HCT116 (cell line): ENCODE measurements at regions not wholly inside any gene's neighbourhood (a gene's known extent, or its start where the extent isn't known, plus 50 kb on each side); places are given as distances from the start of the nearest gene placed in this dataset.

ENCODE experiments used
- ATAC-seq: fragments of 200-7000 bp; cut with Tn5 transposase; 2 replicates; pipeline ENCODE4 v1.9.1; 2020; ENCODE audit warnings: mild to moderate bottlenecking, moderate library complexity
- BruUV-seq: library from RNA; stranded (reverse); fragments of 400-500 nt; replicated peaks from 2 replicates; lab custom pipeline; 2021; lab: Mats Ljungman, UMichigan
- CTCF ChIA-PET: fragments of 300-600 bp; sonication (Branson Sonifier 250); formaldehyde crosslinking; loops from one replicate; lab custom pipeline; 2021; ENCODE audit warnings: antibody characterized with exemption; lab: Charles Lee
- POLR2A ChIA-PET: fragments of 300-600, 350-600 bp; sonication (Branson Sonifier 250); formaldehyde crosslinking; loops from one replicate; lab custom pipeline; 2021; ENCODE audit warnings: antibody characterized with exemption; lab: Charles Lee
- RAD21 ChIA-PET, 2 experiments: fragments of 300-600 bp; sonication (Branson Sonifier 250); formaldehyde crosslinking; loops; one replicate each; lab custom pipeline; 2023; ENCODE audit warnings: low total read pairs in 2 of 2; ENCODE audit not compliant: uncharacterized antibody in 2 of 2, unreplicated experiment in 2 of 2, low non-redundant PET in 1 of 2; lab: Charles Lee
- DNase-seq: peaks from one replicate; pipeline ENCODE4 v3.0.0-alpha.2; 2010; ENCODE audit warnings: low read depth, low spot score
- H2AFZ ChIP-seq: fragments of 200-600 bp; shearing (Covaris generic), sonication (generic); 2 replicates; pipeline ENCODE4 v1.6.1; 2017; ENCODE audit warnings: low read depth, mixed run types, mixed read lengths, antibody characterized with exemption, low read length; ENCODE audit not compliant: poor library complexity, severe bottlenecking
- H3K27ac ChIP-seq: 2 replicates; pipeline ENCODE4 v1.5.1; 2012; ENCODE audit warnings: low read depth, low read length
- H3K27me3 ChIP-seq: fragments of 200-600 bp; sonication (generic); 2 replicates; pipeline ENCODE4 v1.6.1; 2016; ENCODE audit warnings: mixed run types, low read length, mixed read lengths; ENCODE audit not compliant: insufficient read depth
- H3K36me3 ChIP-seq, 2 experiments: fragments of 200-500 bp in 1 of 2; fragments of 200-600 bp in 1 of 2; sonication (Bioruptor generic) in 1 of 2; sonication (generic) in 1 of 2; 2 replicates each; pipeline versions ENCODE4 v1.5.1 to v1.6.1; 2014 to 2016; ENCODE audit warnings: low read length in 2 of 2, inconsistent platforms in 1 of 2, mixed read lengths in 1 of 2, mixed run types in 1 of 2; ENCODE audit not compliant: insufficient read depth in 2 of 2, control insufficient read depth in 1 of 2
- H3K4me1 ChIP-seq, 2 experiments: fragments of 200-600 bp in 1 of 2; sonication (generic) in 1 of 2; 2 replicates each; pipeline versions ENCODE4 v1.5.1 to v1.6.1; 2012 to 2017; ENCODE audit warnings: low read length in 2 of 2, inconsistent platforms in 1 of 2, mild to moderate bottlenecking in 1 of 2, mixed read lengths in 1 of 2, mixed run types in 1 of 2, moderate library complexity in 1 of 2; ENCODE audit not compliant: insufficient read depth in 2 of 2, control insufficient read depth in 1 of 2
- H3K4me2 ChIP-seq: fragments of 200-600 bp; sonication (generic); 2 replicates; pipeline ENCODE4 v1.6.1; 2017; ENCODE audit warnings: mixed run types, low read length, mixed read lengths
- H3K4me3 ChIP-seq, 2 experiments: fragments of 200-600 bp in 1 of 2; sonication (generic) in 1 of 2; replicated peaks in 1 of 2; 2 replicates each; pipeline ENCODE4 v1.5.1; 2011 to 2016; ENCODE audit warnings: low read length in 2 of 2, control low read depth in 1 of 2, low read depth in 1 of 2, mild to moderate bottlenecking in 1 of 2, mixed read lengths in 1 of 2, mixed run types in 1 of 2
- H3K79me2 ChIP-seq: fragments of 200-600 bp; sonication (generic); 2 replicates; pipeline ENCODE4 v1.6.1; 2017; ENCODE audit warnings: mild to moderate bottlenecking, mixed run types, low read length, moderate library complexity, mixed read lengths; ENCODE audit not compliant: insufficient read depth
- H3K9ac ChIP-seq: fragments of 200-600 bp; sonication (generic); 2 replicates; pipeline ENCODE4 v1.6.1; 2016; ENCODE audit warnings: low read length, mixed read lengths
- H3K9me2 ChIP-seq: fragments of 200-600 bp; sonication (generic), shearing (Covaris generic); 2 replicates; pipeline ENCODE4 v1.6.1; 2017; ENCODE audit warnings: mixed run types, mild to moderate bottlenecking, moderate library complexity; ENCODE audit not compliant: insufficient read depth
- H3K9me3 ChIP-seq, 2 experiments: fragments of 200-500 bp in 1 of 2; fragments of 200-600 bp in 1 of 2; sonication (Bioruptor generic) in 1 of 2; sonication (generic) in 1 of 2; 2 replicates each; pipeline ENCODE4 v1.6.1; 2014 to 2017; ENCODE audit warnings: low read length in 2 of 2, mixed read lengths in 2 of 2, inconsistent platforms in 1 of 2, low read depth in 1 of 2, mild to moderate bottlenecking in 1 of 2, mixed run types in 1 of 2, moderate library complexity in 1 of 2; ENCODE audit not compliant: control insufficient read depth in 1 of 2, insufficient read depth in 1 of 2
- H4K20me1 ChIP-seq: fragments of 200-600 bp; sonication (generic), shearing (Covaris generic); 2 replicates; pipeline ENCODE4 v1.6.1; 2017; ENCODE audit warnings: mixed run types, mild to moderate bottlenecking, moderate library complexity; ENCODE audit not compliant: insufficient read depth
- CBX3 ChIP-seq: IDR thresholded peaks from 2 replicates; pipeline ENCODE4 v1.6.1; 2012; ENCODE audit warnings: low read depth
- EGR1 ChIP-seq: IDR thresholded peaks from 2 replicates; pipeline ENCODE4 v1.6.1; 2012; ENCODE audit warnings: low read depth
- ELF1 ChIP-seq: IDR thresholded peaks from 2 replicates; pipeline ENCODE4 v1.6.1; 2012; ENCODE audit warnings: low read depth, borderline replicate concordance
- EZH2phosphoT487 ChIP-seq: fragments of 200-600 bp; IDR thresholded peaks from 2 replicates; pipeline ENCODE4 v1.6.1; 2018; ENCODE audit warnings: antibody characterized with exemption, borderline replicate concordance
- MAX ChIP-seq: IDR thresholded peaks from 2 replicates; pipeline ENCODE4 v1.6.1; 2012
- POLR2A ChIP-seq: IDR thresholded peaks from 2 replicates; pipeline ENCODE4 v1.7.0; 2011; ENCODE audit warnings: borderline replicate concordance; ENCODE audit not compliant: insufficient read depth, insufficient read length; ENCODE audit errors: extremely low read depth
- REST ChIP-seq: IDR thresholded peaks from 2 replicates; pipeline ENCODE4 v1.6.1; 2012; ENCODE audit warnings: low read depth
- SP1 ChIP-seq: IDR thresholded peaks from 2 replicates; pipeline ENCODE4 v1.6.1; 2012; ENCODE audit warnings: low read depth
- TCF7L2 ChIP-seq: IDR thresholded peaks from 2 replicates; pipeline ENCODE4 v1.7.0; 2011; ENCODE audit warnings: borderline replicate concordance, inconsistent platforms; ENCODE audit not compliant: insufficient read depth, insufficient read length; ENCODE audit errors: extremely low read depth
- intact Hi-C: fragments of 100-400 bp; cut with micrococcal nuclease; formaldehyde crosslinking; loops from 2 replicates; pipeline ENCODE4 v1.10.0; 2022

GRCh38 chr2:238552226-238552625 is 125.5 kb downstream of the ASB1 start (continued):
- TF ChIP-seq REST (no peak), EZH2phosphoT487 (no peak), EGR1 (no peak), POLR2A (no peak)

- no TSS peak for BruUV-seq
- Histone ChIP-seq H2AFZ (no peak overlapping the region), H3K4me1 (no peaks in the 10 kb centered on the region), H3K4me2 (no peak overlapping the region), H3K9ac (no peak overlapping the region), H3K36me3 (no peaks in the 10 kb centered on the region), H3K4me3 (no peak overlapping the region), H4K20me1 (no peaks in the 10 kb centered on the region), H3K9me3 (no peaks in the 10 kb centered on the region), H3K27me3 (no peaks in the 10 kb centered on the region), H3K9me2 (no peaks in the 10 kb centered on the region), H3K27ac (no peak overlapping the region), H3K79me2 (no peaks in the 10 kb centered on the region)
- CTCF ChIA-PET: no interaction called here
- intact Hi-C loops: no loop called here
- POLR2A ChIA-PET: no interaction called here
- RAD21 ChIA-PET: no interaction called here
- DNase-seq (no peak), ATAC-seq (no peak)
- TF ChIP-seq CBX3: no peak
- TF ChIP-seq ELF1: no peak
- no peak for TF ChIP-seq TCF7L2
- no peak for TF ChIP-seq MAX
- TF ChIP-seq SP1: no peak
Measured at GRCh38 chr2:238553159-238553558, 126.4 kb downstream of the ASB1 start.
